Rectal smooth muscle tissue (tissue), 1 donor: ENCODE measurements at regions not wholly inside any gene's neighbourhood (a gene's known extent, or its start where the extent isn't known, plus 50 kb on each side); places are given as distances from the start of the nearest gene placed in this dataset.
"Not testable (repeated sequence)": the region's sequence is repeated elsewhere in the genome, so short reads cannot be mapped to it uniquely, and the experiment has no call there.

Experiments used
- H3K27ac ChIP-seq: one replicate; pipeline ENCODE4 v1.7.0; 2013; ENCODE audit warnings: low read depth, low read length, inconsistent platforms
- H3K27me3 ChIP-seq: one replicate; pipeline ENCODE4 v1.7.0; 2013; ENCODE audit warnings: low read length; ENCODE audit not compliant: control insufficient read depth, insufficient read depth
- H3K36me3 ChIP-seq: one replicate; pipeline ENCODE4 v1.7.0; 2013; ENCODE audit warnings: low read length; ENCODE audit not compliant: control insufficient read depth, insufficient read depth
- H3K4me1 ChIP-seq: one replicate; pipeline ENCODE4 v1.7.0; 2013; ENCODE audit warnings: low read length; ENCODE audit not compliant: control insufficient read depth, insufficient read depth
- H3K4me3 ChIP-seq: one replicate; pipeline ENCODE4 v1.7.0; 2013; ENCODE audit warnings: low read length
- H3K9ac ChIP-seq: one replicate; pipeline ENCODE4 v1.7.0; 2013; ENCODE audit warnings: low read length

DNA sequence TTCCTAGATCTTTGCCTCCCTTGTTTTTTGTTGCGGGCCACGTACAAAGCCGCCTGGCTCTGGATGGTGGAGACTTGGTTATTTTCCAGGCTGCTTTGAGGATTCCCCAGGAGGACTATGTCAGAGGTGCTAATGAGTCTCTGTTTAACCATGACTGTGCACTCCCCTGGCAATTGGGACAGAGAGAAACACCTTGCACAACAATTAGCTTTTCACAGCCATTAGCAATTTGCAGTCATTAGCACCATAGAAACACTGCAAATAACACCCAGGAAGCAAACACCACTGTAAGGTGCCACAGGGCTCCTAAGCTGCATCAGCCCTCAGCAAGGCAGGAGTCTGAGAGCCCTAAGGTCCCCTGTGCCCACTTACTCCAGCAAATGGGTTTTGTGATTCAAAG is 201.0 kb upstream of the VLDLR start:
- H3K4me3 ChIP-seq: no peak overlapping the region
- H3K36me3 ChIP-seq: no peaks in the 10 kb centered on the region
- no peak overlapping the region for H3K27ac ChIP-seq
- no peaks in the 10 kb centered on the region for H3K27me3 ChIP-seq
- no peaks in the 10 kb centered on the region for H3K4me1 ChIP-seq
- H3K9ac ChIP-seq: no peak overlapping the region

DNA sequence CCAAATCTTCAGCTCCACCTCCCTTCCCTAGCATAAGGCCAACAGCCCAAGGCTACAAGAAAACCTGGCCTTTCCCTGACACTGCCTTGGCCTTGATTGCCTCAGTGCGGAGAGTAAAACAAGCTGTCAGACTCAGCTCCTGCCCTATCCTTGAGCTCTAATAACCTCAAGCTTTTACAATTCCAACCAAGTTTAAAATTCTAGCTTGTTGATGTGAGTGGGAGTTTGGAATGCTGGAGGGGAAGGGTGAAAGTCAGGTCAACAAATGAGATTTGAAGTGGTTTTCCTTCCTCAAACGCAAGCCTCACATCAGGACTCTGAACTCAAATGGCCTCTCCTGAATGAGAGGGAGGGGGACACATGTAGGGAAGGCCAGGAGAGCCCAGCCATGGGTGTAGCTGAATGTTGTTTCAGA is 197.0 kb upstream of the VLDLR start:
- no peak overlapping the region for H3K4me3 ChIP-seq
- H3K9ac ChIP-seq: no peak overlapping the region
- H3K27ac ChIP-seq: no peak overlapping the region

DNA sequence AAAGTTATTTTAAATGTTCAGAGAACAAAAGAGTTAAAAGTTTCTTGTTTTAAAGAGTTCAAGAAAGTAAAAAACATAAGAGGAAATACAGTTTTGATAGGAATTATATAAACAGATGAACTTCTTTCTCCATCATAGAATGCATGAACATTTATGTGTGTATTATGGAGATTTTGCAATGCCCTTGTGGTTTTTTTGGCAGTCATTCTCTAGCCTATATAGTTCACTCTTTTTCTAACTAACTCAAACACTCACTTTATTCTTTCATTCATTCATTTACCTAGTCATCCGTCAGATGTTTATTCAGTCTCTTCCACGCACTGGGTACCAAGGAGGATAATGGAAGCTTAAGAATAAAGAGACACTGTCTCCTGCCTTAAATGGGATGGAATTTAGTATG is 195.9 kb upstream of the VLDLR start:
- H3K36me3 ChIP-seq: no peaks in the 10 kb centered on the region
- no peak overlapping the region for H3K27ac ChIP-seq

More for the DNA sequence above, 197.0 kb upstream of the VLDLR start:
- Histone ChIP-seq H3K4me1 (no peaks in the 10 kb centered on the region), H3K27me3 (no peaks in the 10 kb centered on the region), H3K36me3 (no peaks in the 10 kb centered on the region)

DNA sequence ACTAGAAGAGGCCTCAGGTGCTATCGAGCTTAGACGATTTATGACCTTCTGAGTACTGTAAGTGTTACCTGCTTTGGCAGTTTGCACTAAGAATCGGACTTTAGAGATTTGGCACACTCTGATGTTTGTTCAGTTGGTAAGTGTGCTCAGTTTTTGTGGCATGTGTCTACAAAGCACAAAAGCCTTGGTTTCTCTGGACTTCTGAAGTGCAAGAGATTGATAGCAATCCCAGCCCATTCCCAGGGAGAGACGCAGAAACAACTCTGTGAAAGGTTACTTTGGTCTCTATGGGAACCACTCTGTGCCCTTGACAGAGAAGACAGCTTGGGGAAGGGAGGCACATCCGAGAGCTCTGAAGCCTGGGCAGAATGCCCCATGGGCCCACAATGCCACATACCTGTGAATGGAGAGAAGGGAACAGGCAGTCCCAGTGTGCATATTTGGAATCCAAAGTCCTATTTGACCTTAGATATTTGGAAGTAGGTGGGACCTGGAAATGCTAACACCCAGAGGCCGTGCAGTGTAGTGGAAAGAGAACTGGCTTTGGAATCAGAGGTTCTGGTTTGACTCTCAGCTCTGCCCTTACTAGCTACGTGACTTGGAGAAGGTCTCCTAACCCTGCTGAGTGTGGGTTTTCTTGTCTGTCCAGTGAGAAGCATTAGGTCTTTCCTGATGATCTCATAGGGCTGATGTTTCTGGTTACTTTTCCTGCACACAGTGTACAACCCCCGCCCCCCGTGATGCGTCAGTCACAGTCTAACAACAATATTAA is 194.3 kb upstream of the VLDLR start:
- Histone ChIP-seq H3K9ac (no peak overlapping the region), H3K4me3 (no peak overlapping the region), H3K27ac (no peak overlapping the region), H3K27me3 (no peaks in the 10 kb centered on the region), H3K36me3 (no peaks in the 10 kb centered on the region), H3K4me1 (no peaks in the 10 kb centered on the region)

More for the DNA sequence above, 195.9 kb upstream of the VLDLR start:
- H3K4me3 ChIP-seq: no peak overlapping the region
- H3K4me1 ChIP-seq: no peaks in the 10 kb centered on the region
- H3K27me3 ChIP-seq: no peaks in the 10 kb centered on the region
- H3K9ac ChIP-seq: no peak overlapping the region

DNA sequence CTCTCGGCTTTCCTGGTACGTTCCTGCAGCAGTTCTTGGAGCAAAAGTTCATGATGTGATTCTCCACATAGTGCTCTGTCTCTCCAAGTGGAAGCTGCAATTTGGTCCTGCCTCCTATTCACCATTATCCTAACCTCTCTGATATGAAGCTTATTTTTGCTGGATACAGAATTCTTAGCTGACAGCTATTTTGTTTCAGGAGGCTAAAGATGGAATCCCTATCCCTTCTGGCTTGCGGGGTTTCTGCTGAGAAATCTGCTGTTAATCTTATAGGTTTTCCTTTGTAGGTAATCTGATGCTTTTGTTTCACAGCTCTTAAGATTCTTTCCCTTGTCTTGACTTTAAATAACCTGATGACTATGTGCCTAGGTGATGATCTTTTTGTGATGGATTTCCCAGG is 181.6 kb upstream of the VLDLR start:
- Histone ChIP-seq H3K27ac (no peak overlapping the region), H3K27me3 (no peaks in the 10 kb centered on the region), H3K9ac (no peak overlapping the region), H3K4me3 (no peak overlapping the region), H3K36me3 (no peaks in the 10 kb centered on the region), H3K4me1 (no peaks in the 10 kb centered on the region)

DNA sequence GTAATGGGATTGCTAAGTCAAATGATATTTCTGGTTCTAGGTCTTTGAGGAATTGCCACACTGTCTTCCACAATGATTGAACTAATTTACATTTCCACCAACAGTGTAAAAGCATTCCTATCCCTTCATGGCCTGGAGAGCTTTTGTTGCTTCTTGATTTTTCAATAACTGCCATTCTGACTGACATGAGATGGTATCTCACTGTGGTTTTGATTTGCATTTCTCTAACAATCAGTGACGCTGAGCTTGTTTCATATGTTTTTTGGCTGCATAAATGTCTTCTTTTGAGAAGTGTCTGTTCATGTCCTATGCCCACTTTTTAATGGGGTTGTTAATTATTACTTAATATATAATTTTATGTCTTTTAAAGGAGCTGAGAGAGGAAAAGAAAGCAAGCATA is 177.7 kb upstream of the VLDLR start:
- H3K4me3 ChIP-seq, H3K36me3 ChIP-seq, H3K27me3 ChIP-seq, H3K9ac ChIP-seq, H3K4me1 ChIP-seq, H3K27ac ChIP-seq: not testable (repeated sequence)

DNA sequence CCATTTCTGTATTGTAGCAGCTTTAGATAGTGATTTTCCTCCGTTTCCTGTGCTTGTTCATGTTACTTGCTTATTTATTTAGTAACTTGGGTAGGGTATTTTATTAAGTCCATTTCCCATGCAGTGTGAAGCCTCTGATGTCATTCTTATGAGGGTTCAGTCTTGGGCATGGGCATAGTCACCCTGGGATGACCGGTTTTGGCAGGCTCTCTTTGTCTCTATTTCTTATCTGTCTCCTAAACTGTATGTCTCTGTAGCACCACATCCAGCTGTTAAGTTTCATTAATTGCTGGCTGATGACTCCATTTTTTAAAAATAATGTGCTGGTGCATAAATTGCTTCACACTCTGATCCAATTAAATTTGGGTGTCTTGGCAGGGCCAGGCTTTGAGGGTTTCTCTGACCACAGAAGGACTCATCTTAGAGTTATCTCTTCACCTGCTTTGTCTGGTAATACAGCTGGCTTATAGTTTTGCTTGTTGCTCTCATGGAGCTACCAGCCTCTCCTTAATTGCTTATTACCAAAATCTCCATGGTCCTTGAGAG is 173.3 kb upstream of the VLDLR start:
- no peaks in the 10 kb centered on the region for H3K36me3 ChIP-seq
- H3K27me3 ChIP-seq: no peaks in the 10 kb centered on the region
- no peak overlapping the region for H3K27ac ChIP-seq
- H3K4me3 ChIP-seq: no peak overlapping the region
- H3K9ac ChIP-seq: no peak overlapping the region
- H3K4me1 ChIP-seq: no peaks in the 10 kb centered on the region

DNA sequence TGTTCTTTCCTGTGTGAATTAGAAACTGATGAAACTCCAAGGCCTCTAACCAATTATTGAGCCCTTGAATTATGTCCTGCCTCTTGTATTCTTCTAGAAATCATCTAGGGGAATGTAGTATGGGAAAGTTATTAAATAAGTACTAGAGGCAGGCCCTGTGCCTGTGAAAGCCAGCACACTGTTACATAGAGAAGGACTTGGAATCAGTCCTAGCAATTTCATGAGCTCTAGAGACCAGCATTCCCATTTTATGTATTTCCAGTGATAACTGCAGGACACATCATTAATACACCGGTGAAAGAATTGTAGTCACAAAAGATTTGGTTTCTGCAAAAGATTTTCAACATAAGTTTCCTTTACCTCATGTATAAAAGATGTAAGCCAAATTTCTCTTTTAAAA is 168.5 kb upstream of the VLDLR start:
- Histone ChIP-seq H3K9ac (no peak overlapping the region), H3K27me3 (no peaks in the 10 kb centered on the region), H3K36me3 (no peaks in the 10 kb centered on the region), H3K4me1 (no peaks in the 10 kb centered on the region), H3K4me3 (no peak overlapping the region), H3K27ac (no peak overlapping the region)

DNA sequence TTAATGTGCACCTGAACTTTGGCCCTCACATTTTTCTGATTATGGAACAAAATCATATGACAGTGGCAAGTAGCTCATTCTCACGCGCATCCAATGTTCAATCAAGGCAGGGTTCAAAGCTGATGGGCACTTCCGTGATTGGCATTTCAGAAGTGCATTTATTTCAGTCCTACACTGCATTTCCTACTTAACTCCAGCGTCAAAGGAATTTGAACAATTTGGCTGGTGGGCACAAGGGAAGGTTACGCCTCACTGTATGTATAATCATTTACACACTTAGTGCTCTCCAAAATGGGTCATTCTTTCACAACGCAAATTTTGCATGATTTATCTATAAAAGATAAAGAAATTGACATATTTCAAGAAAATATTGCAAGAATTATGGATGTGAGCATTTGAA is 167.9 kb upstream of the VLDLR start:
- Histone ChIP-seq H3K27ac (no peak overlapping the region), H3K36me3 (no peaks in the 10 kb centered on the region), H3K4me1 (no peaks in the 10 kb centered on the region), H3K4me3 (no peak overlapping the region), H3K27me3 (no peaks in the 10 kb centered on the region), H3K9ac (no peak overlapping the region)

DNA sequence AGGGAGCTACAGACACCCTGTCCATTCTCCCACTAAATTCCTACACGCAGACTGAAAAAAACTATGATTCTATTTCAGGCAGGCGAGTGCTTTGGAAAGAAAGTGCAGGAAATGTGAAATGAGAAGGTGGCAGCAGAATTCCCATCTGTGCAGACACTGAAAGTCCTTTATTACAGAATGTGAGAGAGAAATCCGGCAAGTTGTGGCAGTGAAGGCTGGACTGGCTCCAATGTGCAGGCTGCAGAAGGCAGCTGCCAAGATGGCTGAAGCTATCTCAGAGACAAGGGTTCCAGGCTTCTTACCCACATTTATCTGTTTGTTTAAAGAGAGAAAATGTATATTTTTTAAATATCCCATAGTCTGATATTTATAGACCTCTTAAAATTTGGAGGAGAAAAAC is 161.8 kb upstream of the VLDLR start:
- Histone ChIP-seq H3K36me3 (no peaks in the 10 kb centered on the region), H3K4me3 (no peak overlapping the region), H3K9ac (no peak overlapping the region), H3K4me1 (no peaks in the 10 kb centered on the region), H3K27me3 (no peaks in the 10 kb centered on the region), H3K27ac (no peak overlapping the region)

DNA sequence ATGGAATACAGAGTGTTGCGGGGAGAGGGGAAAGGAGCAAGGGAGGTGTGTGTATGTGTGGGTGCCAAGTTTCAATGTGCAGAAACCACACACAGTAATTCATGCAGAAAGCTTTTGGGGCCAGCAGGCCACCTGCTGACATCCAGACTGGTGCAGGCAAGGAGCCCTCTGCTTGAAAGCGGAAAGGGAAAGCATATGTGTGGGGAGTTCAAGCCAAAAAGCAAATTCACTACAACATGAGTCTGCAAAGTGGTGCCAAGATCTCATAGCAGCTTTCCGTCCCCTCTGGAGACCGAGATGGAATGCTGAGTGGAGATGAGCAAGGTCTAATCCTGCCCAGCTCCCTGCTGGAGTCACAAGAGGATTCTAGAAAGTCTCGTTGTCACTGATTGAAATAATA is 159.7 kb upstream of the VLDLR start:
- no peaks in the 10 kb centered on the region for H3K4me1 ChIP-seq
- H3K27me3 ChIP-seq: no peaks in the 10 kb centered on the region
- no peaks in the 10 kb centered on the region for H3K36me3 ChIP-seq
- no peak overlapping the region for H3K4me3 ChIP-seq
- H3K27ac ChIP-seq: no peak overlapping the region
- H3K9ac ChIP-seq: no peak overlapping the region

DNA sequence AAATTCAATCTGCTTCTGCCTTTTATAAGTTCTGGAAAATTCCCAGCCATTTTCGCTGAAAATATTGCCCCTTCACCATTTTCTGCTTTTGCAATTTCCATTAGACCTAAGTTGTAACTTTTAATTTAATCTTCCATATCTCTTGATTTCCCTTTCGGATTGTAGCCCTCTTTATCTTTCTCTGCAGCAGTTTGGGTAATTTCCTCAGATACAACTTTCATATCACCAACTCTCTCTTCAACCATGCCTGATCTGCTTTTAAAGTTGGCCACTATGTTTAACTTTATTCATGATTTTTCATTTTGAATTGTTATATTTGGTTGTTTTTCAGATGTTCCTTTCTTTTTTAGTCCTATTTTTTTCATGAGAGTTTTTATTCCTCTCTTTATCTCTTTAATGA is 157.0 kb upstream of the VLDLR start:
- Histone ChIP-seq H3K36me3 (no peaks in the 10 kb centered on the region), H3K9ac (no peak overlapping the region), H3K4me3 (no peak overlapping the region), H3K27me3 (no peaks in the 10 kb centered on the region), H3K4me1 (no peaks in the 10 kb centered on the region), H3K27ac (no peak overlapping the region)

DNA sequence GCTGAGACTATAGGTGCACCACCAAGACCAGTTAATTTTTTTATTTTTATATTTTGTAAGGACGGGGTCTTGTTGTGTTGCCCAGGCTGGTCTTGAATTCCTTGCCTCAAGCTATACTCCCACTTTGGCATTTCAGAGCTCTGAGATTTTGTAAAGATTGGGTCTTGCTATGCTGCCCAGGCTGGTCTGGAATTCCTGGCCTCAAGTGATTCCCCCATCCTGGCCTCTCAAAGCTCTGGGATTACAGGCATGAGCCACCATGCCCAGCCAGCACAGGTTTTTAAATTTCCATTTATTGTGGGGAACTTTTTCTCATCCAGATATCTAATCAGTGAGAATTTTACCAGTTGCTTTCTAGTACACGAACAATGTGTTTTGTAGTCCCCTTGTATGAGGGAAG is 156.1 kb upstream of the VLDLR start:
- no peaks in the 10 kb centered on the region for H3K27me3 ChIP-seq
- no peaks in the 10 kb centered on the region for H3K4me1 ChIP-seq
- no peak overlapping the region for H3K4me3 ChIP-seq
- H3K9ac ChIP-seq: no peak overlapping the region
- H3K27ac ChIP-seq: no peak overlapping the region
- H3K36me3 ChIP-seq: no peaks in the 10 kb centered on the region
